ENCODE measurements at regions not wholly inside any gene's neighbourhood (a gene's known extent, or its start where the extent isn't known, plus 50 kb on each side); places are given as distances from the start of the nearest gene placed in this dataset.

DNA sequence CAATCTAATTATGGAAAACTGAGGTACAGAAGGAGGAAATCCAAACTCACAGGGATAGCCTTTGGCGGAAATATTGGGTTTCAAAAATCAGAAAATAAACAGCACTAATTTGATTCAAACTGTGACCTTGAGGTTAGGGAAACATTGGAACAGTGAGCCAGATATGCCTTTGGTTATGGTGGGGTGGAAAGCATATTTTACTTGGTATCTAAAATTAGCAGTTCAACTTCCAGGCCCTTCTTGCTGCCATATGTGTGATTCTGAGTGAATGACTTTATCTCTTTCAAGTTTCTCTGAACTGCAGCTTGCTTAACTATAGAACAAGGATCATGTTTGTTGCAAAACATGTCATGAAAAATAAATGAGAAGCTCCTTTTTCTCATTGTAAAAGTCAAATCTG lies 240.9 kb upstream of the VEGFC start:
- TF ChIP-seq, protein P1, sequence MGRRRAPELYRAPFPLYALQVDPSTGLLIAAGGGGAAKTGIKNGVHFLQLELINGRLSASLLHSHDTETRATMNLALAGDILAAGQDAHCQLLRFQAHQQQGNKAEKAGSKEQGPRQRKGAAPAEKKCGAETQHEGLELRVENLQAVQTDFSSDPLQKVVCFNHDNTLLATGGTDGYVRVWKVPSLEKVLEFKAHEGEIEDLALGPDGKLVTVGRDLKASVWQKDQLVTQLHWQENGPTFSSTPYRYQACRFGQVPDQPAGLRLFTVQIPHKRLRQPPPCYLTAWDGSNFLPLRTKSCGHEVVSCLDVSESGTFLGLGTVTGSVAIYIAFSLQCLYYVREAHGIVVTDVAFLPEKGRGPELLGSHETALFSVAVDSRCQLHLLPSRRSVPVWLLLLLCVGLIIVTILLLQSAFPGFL (CRISPR knock-in tag; IDR thresholded peaks at IDR 0.05) = no peak
- TF ChIP-seq SOX6 (IDR thresholded peaks at IDR 0.05) = no peak
- no peak for TF ChIP-seq SOX6 (CRISPR knock-in tag; IDR thresholded peaks at IDR 0.05)
- no peak for TF ChIP-seq HDAC1 (CRISPR knock-in tag; IDR thresholded peaks at IDR 0.05)
- no peak for TF ChIP-seq POLR2A (IDR thresholded peaks at IDR 0.05; ENCODE audit: insufficient read depth in 1 of 2, low read depth in 2 of 2, low read length in 2 of 2)
- no peak for TF ChIP-seq POLR2AphosphoS5 (IDR thresholded peaks at IDR 0.05; ENCODE audit: low read depth, low read length)
- TF ChIP-seq, protein P2, sequence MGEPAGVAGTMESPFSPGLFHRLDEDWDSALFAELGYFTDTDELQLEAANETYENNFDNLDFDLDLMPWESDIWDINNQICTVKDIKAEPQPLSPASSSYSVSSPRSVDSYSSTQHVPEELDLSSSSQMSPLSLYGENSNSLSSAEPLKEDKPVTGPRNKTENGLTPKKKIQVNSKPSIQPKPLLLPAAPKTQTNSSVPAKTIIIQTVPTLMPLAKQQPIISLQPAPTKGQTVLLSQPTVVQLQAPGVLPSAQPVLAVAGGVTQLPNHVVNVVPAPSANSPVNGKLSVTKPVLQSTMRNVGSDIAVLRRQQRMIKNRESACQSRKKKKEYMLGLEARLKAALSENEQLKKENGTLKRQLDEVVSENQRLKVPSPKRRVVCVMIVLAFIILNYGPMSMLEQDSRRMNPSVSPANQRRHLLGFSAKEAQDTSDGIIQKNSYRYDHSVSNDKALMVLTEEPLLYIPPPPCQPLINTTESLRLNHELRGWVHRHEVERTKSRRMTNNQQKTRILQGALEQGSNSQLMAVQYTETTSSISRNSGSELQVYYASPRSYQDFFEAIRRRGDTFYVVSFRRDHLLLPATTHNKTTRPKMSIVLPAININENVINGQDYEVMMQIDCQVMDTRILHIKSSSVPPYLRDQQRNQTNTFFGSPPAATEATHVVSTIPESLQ (CRISPR knock-in tag; conservative IDR thresholded peaks at IDR 0.05) = no peak
- no peak for TF ChIP-seq ELF1 (CRISPR knock-in tag; IDR thresholded peaks at IDR 0.05)
- no peak for TF ChIP-seq KDM1A (CRISPR knock-in tag; IDR thresholded peaks at IDR 0.05)
- TF ChIP-seq ZNF274 (CRISPR knock-in tag; IDR thresholded peaks at IDR 0.05) = no peak
- no peak for TF ChIP-seq BHLHE40 (IDR thresholded peaks at IDR 0.05; ENCODE audit: low read length)
- TF ChIP-seq GABPA (IDR thresholded peaks at IDR 0.05; ENCODE audit: low read depth, low read length) = no peak
- no peak for TF ChIP-seq GABPA (CRISPR knock-in tag; IDR thresholded peaks at IDR 0.05; ENCODE audit: low read depth)
- TF ChIP-seq, protein P3, sequence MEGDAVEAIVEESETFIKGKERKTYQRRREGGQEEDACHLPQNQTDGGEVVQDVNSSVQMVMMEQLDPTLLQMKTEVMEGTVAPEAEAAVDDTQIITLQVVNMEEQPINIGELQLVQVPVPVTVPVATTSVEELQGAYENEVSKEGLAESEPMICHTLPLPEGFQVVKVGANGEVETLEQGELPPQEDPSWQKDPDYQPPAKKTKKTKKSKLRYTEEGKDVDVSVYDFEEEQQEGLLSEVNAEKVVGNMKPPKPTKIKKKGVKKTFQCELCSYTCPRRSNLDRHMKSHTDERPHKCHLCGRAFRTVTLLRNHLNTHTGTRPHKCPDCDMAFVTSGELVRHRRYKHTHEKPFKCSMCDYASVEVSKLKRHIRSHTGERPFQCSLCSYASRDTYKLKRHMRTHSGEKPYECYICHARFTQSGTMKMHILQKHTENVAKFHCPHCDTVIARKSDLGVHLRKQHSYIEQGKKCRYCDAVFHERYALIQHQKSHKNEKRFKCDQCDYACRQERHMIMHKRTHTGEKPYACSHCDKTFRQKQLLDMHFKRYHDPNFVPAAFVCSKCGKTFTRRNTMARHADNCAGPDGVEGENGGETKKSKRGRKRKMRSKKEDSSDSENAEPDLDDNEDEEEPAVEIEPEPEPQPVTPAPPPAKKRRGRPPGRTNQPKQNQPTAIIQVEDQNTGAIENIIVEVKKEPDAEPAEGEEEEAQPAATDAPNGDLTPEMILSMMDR (CRISPR knock-in tag; IDR thresholded peaks at IDR 0.05) = no peak
- no peak for TF ChIP-seq CREB1 (IDR thresholded peaks at IDR 0.05)
- TF ChIP-seq CREB1 (CRISPR knock-in tag; IDR thresholded peaks at IDR 0.05) = no peak
- no peak for TF ChIP-seq PRMT3 (CRISPR knock-in tag; IDR thresholded peaks at IDR 0.05; ENCODE audit: borderline replicate concordance, low read depth)
